ENCODE measurements at regions not wholly inside any gene's neighbourhood (a gene's known extent, or its start where the extent isn't known, plus 50 kb on each side); places are given as distances from the start of the nearest gene placed in this dataset.

- TF ChIP-seq, protein P1, sequence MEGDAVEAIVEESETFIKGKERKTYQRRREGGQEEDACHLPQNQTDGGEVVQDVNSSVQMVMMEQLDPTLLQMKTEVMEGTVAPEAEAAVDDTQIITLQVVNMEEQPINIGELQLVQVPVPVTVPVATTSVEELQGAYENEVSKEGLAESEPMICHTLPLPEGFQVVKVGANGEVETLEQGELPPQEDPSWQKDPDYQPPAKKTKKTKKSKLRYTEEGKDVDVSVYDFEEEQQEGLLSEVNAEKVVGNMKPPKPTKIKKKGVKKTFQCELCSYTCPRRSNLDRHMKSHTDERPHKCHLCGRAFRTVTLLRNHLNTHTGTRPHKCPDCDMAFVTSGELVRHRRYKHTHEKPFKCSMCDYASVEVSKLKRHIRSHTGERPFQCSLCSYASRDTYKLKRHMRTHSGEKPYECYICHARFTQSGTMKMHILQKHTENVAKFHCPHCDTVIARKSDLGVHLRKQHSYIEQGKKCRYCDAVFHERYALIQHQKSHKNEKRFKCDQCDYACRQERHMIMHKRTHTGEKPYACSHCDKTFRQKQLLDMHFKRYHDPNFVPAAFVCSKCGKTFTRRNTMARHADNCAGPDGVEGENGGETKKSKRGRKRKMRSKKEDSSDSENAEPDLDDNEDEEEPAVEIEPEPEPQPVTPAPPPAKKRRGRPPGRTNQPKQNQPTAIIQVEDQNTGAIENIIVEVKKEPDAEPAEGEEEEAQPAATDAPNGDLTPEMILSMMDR (conservative IDR thresholded peaks at IDR 0.05; ENCODE audit: low read depth, low read length): no peak
- TF ChIP-seq EZH2 (IDR thresholded peaks at IDR 0.05; ENCODE audit: borderline replicate concordance, low read depth, low read length, poor library complexity, severe bottlenecking): no peak
Observed at GRCh38 chr1:83058327-83058726, 940.6 kb downstream of the TTLL7 start.

All from A673 (cell line).